GM21619 (cell line): ENCODE measurements at regions not wholly inside any gene's neighbourhood (a gene's known extent, or its start where the extent isn't known, plus 50 kb on each side); places are given as distances from the start of the nearest gene placed in this dataset.

Source experiments
- ATAC-seq: cut with Tn5 transposase; IDR thresholded peaks from one replicate; pipeline ENCODE4 v1.9.1; 2021; ENCODE audit not compliant: unreplicated experiment

GRCh38 chr14:101043891-101044290 is 140.4 kb upstream of the RTL1 start:
- ATAC-seq: no peak

DNA sequence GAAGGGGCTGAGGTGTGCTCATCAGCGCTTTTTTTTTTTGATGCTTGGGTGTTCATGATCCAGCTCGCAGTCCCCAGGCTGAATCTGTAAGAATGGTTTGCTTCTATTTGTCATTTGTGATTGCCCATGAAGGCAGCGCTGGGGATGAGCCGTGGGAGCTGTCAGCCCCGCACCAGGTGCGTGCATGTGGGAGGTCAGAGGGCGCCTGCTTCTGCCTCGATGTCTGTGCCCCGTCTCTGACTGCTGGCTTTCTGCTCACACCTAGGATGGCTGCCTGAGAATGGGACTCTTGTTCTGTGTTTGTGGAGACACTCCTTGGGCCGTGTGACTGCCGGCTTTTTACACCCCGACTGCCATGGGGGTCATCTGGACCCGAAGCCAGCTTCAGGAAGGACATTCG is 141.2 kb upstream of the RTL1 start:
- ATAC-seq: no peak

GRCh38 chr14:101045511-101045910 is 142.0 kb upstream of the RTL1 start:
- no peak for ATAC-seq

- no peak for ATAC-seq
These were observed 142.5 kb upstream of the RTL1 start for GRCh38 chr14:101046071-101046470.

GRCh38 chr14:101047326-101047725 is 143.8 kb upstream of the RTL1 start:
- no peak for ATAC-seq

DNA sequence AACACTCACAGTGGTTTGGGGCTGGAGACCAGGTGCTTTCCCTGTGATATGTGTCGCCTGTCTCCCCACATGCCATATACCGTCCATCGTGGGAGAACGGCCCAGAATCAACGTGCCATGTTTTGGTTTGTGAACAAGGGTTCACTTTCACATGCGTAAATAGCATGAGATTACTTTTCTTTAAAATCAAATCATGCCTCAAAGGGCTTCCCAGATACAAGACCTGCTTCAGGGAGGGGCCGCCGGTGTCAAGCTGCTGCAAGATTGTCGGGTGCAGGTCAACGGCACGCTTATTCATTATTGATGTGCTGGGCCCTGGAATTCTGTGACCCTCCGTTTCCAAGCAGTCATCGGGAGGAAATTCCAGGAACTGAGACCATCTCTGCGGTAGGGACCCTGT is 145.2 kb upstream of the RTL1 start:
- ATAC-seq: no peak

GRCh38 chr14:101049511-101049910 is 146.0 kb upstream of the RTL1 start:
- ATAC-seq: no peak

DNA sequence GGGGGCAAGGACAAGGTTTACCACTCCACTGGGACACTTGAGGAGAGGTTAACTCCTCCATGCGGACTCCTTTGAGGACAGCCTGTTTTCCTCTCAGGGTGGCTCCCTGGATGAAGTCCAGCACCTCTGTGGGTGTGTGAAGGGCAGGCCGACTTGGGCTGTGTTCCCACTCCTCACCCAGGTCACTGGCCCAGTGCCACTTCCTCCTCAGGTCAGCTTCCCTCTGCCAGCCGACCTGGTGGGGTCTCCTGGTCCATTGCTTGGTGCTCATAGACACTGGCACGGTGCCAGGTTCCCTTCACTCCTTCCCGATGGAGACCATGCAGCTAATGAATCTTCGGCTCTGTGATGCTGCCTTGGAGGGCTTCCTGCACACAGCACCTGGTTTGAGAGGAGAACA is 146.4 kb upstream of the RTL1 start:
- ATAC-seq: no peak

DNA sequence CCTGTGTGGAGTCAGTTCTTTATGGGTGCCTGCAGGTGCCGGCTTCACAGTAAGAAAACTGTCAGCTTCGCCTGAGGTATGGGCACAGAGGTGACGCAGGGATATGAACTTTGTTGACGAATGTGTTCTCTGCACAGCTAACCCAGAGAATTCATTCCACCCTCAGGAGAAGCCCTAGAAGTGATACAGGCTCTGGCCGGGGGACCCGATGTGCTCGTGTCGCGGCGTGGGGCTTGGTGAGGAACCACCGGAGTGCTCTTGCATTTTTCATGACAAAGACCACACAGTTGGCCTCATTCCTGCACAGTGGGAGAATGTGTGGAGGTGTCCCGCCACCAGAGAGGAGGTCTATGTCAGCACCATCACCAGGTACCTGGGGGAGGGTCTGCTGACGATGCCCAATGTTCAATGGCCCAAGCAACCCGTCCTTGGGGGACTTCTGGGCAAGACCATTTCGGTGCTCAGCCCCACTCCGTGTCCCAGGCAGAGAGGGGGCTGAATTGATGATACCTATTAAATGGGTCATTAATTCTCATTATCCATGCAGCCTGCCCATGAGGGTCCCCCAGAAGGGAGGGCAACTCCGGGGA is 147.5 kb upstream of the RTL1 start:
- ATAC-seq: no peak

DNA sequence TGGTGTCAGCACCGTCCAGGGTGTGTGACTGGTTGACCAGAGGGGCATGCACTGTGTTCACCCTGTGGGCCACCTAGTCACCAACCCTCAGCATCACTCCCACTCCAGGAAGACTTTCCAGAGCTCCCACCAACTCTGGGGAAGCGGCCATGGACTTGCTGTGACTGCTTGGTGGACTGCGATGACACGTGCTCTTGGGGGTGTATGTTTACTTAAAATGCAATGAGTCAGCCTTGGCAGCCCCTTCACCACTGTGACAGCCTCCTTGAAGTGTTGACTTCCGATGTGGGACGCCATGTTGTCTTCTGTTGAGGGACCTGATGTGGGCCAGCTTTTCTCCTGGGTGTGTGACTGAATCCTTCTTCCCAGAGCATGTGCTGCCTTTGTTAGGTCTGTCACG is 151.1 kb upstream of the RTL1 start:
- ATAC-seq: no peak

- no peak for ATAC-seq
These were observed 151.7 kb upstream of the RTL1 start for GRCh38 chr14:101055106-101055662.

DNA sequence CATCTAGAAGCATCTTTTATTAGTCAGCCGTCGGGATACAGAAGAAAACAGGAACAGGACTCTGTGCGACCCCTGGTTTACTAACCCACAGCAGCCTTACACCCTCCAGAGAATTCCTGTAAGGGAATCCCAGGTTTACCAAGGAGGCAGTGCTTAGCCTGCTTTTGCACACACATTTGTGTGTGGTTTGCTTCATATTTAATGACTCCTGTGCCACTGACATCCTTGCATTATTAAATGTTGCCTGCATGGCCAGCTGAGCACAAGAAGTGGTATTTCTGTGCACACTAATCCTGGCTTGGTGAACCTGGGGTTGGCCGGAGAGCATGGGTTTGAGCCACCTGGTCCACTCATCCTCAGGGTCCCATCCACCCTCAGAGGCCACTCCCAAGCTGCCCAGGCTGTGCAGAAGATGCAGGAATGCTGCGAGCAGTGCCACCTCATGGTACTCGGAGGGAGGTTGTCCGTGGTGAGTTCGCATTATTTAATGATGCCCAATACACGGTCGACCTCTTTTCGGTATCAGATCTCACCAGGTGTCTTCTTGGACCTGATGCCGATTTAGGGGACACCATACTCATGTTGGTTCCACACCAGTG is 152.4 kb upstream of the RTL1 start:
- no peak for ATAC-seq

- no peak for ATAC-seq
These were observed 152.9 kb upstream of the RTL1 start for GRCh38 chr14:101056446-101056845.

GRCh38 chr14:101057394-101057793 is 153.9 kb upstream of the RTL1 start:
- no peak for ATAC-seq

DNA sequence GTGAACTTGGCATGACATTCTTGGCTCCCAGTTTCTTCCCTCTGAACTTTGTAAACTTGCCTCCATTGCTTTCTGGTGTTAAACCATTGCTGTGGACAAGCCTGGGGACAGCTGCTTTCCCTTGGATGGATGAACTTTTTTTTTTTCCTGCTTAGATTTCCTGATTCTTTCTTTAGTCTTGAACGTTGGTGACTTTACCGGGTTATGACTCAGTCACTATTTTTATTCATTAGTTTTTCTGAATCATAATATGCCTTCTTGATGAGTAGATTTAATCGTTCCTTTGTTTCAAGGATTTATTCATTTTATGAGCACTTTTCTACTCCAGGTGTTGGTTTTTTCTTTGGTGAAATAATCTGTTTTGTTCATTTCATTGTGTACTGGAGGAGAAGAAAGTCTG is 155.0 kb upstream of the RTL1 start:
- no peak for ATAC-seq

DNA sequence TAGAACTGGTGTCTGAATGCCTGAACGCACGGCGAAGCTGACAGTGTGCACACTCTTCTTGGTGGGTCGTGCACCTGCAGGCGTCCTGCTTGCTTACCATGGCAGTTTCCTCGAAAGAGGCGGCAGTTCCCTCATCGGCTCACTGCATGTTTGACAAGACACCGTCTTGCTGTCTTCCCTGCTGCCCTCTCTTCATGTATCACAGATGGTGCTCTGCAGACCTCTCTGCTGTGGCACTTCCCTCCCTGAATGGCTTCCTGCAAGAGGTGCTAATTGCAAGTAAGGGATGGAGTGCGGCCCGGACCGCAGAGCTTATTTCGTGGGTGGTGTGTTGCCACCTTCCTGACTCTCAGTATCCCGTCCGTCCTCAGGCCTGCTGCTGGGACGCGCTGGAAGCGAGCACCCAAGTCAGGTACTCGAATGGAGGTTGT is 156.7 kb upstream of the RTL1 start:
- no peak for ATAC-seq

DNA sequence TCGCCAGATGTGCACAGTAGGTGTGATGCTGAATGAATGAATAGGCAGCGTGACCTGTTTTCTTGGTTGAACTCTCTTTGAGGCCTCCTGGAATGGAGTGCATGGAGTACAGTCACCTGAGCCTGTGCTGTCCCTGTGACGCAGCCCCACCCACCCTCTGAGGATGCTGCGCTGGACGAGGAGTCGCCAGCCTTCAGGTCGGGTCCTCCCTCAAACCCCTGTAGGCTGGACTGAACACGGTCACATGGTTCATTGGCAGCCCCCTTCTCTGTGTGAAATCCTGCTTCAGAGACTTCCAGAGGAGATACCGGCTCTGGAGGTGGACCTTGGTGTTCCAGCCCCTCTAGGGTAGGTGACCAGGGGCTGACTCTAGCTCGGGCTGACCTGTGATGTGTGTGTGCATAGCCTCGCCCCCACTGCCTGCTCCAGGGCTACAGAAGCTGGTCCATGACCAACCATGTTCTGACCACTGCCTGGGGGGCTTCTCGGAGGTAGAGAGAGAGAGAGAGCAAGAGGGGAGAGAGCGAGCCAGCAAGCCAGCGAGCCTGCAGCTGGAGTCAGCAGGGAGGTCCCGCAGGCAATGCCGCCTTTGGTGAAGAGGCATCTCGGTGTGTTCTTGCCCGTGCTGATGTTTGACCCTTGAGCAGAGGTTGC is 158.0 kb upstream of the RTL1 start:
- ATAC-seq: no peak

DNA sequence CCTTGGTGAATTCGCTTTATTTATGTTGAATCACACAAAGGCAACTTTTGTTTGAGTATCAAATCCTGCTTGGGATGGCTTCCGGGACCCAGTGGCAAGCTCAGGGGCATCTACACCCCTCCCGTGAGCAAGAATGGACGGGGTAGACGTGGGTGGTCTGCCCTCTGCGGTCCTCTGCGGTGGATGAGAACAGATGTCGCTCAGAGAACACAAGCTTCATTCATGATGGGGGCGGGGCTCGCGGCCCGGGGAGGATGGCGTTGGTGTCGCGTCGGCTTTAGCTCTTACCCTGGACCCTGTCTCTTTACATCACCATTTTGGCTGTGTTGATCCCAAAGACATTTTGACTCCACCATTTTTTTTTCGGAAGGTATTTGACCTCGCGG is 158.5 kb upstream of the RTL1 start:
- no peak for ATAC-seq

DNA sequence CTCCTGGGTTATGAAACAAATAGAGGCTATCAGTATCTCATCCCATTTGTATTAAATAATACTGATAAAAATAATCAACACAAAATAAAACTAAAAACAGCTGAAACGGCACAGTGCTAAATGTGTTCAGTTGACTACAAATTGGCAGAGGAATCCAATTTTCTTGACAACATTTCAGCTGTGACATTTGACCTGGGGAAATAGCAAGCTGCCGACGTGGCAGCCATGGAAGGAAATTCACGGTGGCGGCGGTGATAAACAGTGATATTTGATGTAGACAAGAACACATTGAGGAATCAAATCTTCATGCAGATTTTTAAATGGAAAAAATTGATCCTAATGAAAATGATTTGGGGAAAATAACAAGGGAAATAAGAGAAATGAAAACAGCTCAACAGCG is 159.1 kb upstream of the RTL1 start:
- no peak for ATAC-seq

GRCh38 chr14:101063121-101063520 is 159.6 kb upstream of the RTL1 start:
- ATAC-seq: no peak

- ATAC-seq: no peak
These were observed 160.7 kb upstream of the RTL1 start for GRCh38 chr14:101064121-101064661.

GRCh38 chr14:101064718-101065117 is 161.2 kb upstream of the RTL1 start:
- no peak for ATAC-seq
